ENCODE measurements at regions not wholly inside any gene's neighbourhood (a gene's known extent, or its start where the extent isn't known, plus 50 kb on each side); places are given as distances from the start of the nearest gene placed in this dataset.

DNA sequence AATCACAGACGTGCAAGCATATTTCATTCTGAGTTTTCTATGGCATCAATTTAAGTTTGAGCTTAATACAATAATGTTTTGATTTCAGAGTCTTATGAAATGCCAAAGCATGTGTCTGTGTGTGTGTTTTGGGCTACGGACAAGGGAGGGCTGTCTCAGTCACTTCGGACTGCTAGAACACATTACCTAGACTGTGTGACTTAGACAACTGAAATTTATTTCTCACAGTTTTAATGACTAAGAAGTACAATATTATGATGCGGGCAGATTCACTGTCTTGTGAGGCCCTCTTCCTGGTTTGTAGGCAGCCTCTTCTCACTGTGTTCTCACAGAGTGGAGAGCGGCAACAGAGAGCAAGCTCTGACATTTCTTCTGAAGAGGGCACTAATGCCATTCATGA lies 1202.0 kb downstream of the EFNB2 start:
- Histone ChIP-seq H4K20me1 (ENCODE audit: insufficient read depth, low read length) (no peaks in the 10 kb centered on the region), H3K36me3 (ENCODE audit: insufficient read depth, low read length) (no peaks in the 10 kb centered on the region), H3K27ac (ENCODE audit: low read depth, low read length) (peak overlapping the region; percentile 88), H3K27me3 (ENCODE audit: insufficient read depth, low read length) (no peaks in the 10 kb centered on the region), H3K79me2 (ENCODE audit: insufficient read depth, low read length) (no peaks in the 10 kb centered on the region), H3K4me2 (ENCODE audit: insufficient read depth, low read length) (peak overlapping the region; percentile 12), H3K9me3 (ENCODE audit: low read depth, low read length) (no peaks in the 10 kb centered on the region), H2AFZ (ENCODE audit: low read length) (peak overlapping the region; percentile 46), H3K4me3 (ENCODE audit: insufficient read depth, low read length) (no peak overlapping the region), H3K4me1 (ENCODE audit: insufficient read depth, low read length) (peaks cover 29% of the 10 kb centered on the region)
- TF ChIP-seq, protein P1, sequence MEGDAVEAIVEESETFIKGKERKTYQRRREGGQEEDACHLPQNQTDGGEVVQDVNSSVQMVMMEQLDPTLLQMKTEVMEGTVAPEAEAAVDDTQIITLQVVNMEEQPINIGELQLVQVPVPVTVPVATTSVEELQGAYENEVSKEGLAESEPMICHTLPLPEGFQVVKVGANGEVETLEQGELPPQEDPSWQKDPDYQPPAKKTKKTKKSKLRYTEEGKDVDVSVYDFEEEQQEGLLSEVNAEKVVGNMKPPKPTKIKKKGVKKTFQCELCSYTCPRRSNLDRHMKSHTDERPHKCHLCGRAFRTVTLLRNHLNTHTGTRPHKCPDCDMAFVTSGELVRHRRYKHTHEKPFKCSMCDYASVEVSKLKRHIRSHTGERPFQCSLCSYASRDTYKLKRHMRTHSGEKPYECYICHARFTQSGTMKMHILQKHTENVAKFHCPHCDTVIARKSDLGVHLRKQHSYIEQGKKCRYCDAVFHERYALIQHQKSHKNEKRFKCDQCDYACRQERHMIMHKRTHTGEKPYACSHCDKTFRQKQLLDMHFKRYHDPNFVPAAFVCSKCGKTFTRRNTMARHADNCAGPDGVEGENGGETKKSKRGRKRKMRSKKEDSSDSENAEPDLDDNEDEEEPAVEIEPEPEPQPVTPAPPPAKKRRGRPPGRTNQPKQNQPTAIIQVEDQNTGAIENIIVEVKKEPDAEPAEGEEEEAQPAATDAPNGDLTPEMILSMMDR (IDR thresholded peaks at IDR 0.05; ENCODE audit: extremely low read depth, low read depth, low read length): no peak
- peak; percentile 29 for DNase-seq (ENCODE audit: insufficient read length, low spot score, missing footprints)

DNA sequence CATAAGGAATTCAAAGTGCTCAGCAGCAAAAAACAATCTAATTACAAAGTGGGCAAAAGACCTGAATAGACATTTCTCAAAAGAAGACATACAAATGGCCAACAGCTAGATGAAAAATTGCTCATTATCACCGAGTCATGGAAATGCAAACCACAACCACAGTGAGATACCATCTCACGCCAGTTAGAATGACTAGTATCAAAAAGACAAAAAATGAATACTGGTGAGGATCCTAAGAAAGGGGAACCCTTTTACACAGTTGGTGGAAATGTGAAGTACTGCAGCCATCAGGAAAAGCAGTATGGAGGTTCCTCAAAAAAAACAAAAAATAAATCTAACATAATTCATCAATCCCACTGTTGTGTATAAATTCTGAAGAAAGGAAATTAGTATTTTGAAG lies 1206.1 kb downstream of the EFNB2 start:
- Histone ChIP-seq H2AFZ (ENCODE audit: low read length) (no peak overlapping the region), H3K4me2 (ENCODE audit: insufficient read depth, low read length) (no peak overlapping the region), H3K79me2 (ENCODE audit: insufficient read depth, low read length) (no peaks in the 10 kb centered on the region), H3K4me1 (ENCODE audit: insufficient read depth, low read length) (peaks cover 11% of the 10 kb centered on the region), H3K36me3 (ENCODE audit: insufficient read depth, low read length) (no peaks in the 10 kb centered on the region), H3K9me3 (ENCODE audit: low read depth, low read length) (no peaks in the 10 kb centered on the region), H3K27ac (ENCODE audit: low read depth, low read length) (no peak overlapping the region), H4K20me1 (ENCODE audit: insufficient read depth, low read length) (no peaks in the 10 kb centered on the region), H3K4me3 (ENCODE audit: insufficient read depth, low read length) (no peak overlapping the region), H3K27me3 (ENCODE audit: insufficient read depth, low read length) (no peaks in the 10 kb centered on the region)
- TF ChIP-seq, protein P1 (IDR thresholded peaks at IDR 0.05; ENCODE audit: extremely low read depth, low read depth, low read length): no peak
- no peak for DNase-seq (ENCODE audit: insufficient read length, low spot score, missing footprints)

DNA sequence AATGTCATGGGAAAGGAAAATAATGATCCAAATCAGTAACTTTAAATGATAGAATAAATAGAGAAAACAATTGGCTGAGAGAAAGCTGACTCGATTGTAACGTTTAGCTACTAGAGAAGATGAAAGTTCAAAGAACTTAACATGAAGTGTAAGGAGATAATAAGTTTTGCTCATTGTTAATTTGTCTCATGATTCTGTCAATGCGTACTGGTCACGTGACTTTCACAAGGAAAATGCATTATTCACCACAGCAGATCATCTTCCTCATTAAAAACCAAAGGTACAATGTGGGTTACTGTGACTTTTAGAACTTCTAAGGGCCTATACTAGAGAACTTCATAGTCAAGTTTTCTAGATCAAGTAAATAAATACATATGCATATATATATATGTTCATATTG lies 1207.2 kb downstream of the EFNB2 start:
- TF ChIP-seq, protein P1 (IDR thresholded peaks at IDR 0.05; ENCODE audit: extremely low read depth, low read depth, low read length): no peak
- Histone ChIP-seq H3K79me2 (ENCODE audit: insufficient read depth, low read length) (no peaks in the 10 kb centered on the region), H2AFZ (ENCODE audit: low read length) (no peak overlapping the region)

DNA sequence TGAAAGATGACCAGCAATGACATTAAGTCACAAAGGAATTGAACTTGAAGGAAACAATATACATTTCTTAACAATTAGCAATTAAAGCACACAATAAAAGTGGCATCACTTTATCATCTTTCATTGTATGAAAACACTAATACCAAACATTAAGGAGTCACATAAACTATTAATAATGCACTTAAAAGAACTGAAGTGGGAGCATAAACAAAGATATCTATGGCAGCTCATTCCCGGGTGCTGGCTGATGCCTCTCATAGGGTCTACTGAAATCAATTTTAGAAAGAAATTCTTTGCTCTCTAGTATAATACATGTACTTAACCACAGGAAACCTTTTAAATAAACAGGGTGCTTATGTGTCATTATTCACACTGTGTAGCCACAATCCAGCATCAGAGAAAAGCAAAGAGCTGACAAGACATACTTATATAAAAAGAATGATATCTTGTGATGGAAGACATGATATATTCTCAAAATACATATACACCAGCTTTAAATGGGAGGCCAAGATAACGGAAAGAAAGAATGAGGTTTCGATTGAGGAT lies 1207.8 kb downstream of the EFNB2 start:
- Histone ChIP-seq H3K4me2 (ENCODE audit: insufficient read depth, low read length) (no peak overlapping the region), H3K36me3 (ENCODE audit: insufficient read depth, low read length) (no peaks in the 10 kb centered on the region), H3K27ac (ENCODE audit: low read depth, low read length) (no peak overlapping the region), H2AFZ (ENCODE audit: low read length) (no peak overlapping the region), H4K20me1 (ENCODE audit: insufficient read depth, low read length) (no peaks in the 10 kb centered on the region), H3K4me1 (ENCODE audit: insufficient read depth, low read length) (no peaks in the 10 kb centered on the region), H3K4me3 (ENCODE audit: insufficient read depth, low read length) (no peak overlapping the region), H3K9me3 (ENCODE audit: low read depth, low read length) (no peaks in the 10 kb centered on the region), H3K79me2 (ENCODE audit: insufficient read depth, low read length) (no peaks in the 10 kb centered on the region), H3K27me3 (ENCODE audit: insufficient read depth, low read length) (no peaks in the 10 kb centered on the region)
- DNase-seq (ENCODE audit: insufficient read length, low spot score, missing footprints): no peak
- TF ChIP-seq, protein P1 (IDR thresholded peaks at IDR 0.05; ENCODE audit: extremely low read depth, low read depth, low read length): no peak

More for the DNA sequence above, 1207.2 kb downstream of the EFNB2 start:
- Histone ChIP-seq H3K9me3 (ENCODE audit: low read depth, low read length) (no peaks in the 10 kb centered on the region), H3K4me3 (ENCODE audit: insufficient read depth, low read length) (no peak overlapping the region), H3K4me2 (ENCODE audit: insufficient read depth, low read length) (no peak overlapping the region), H3K36me3 (ENCODE audit: insufficient read depth, low read length) (no peaks in the 10 kb centered on the region), H3K4me1 (ENCODE audit: insufficient read depth, low read length) (peaks cover 2% of the 10 kb centered on the region), H3K27ac (ENCODE audit: low read depth, low read length) (no peak overlapping the region), H3K27me3 (ENCODE audit: insufficient read depth, low read length) (no peaks in the 10 kb centered on the region), H4K20me1 (ENCODE audit: insufficient read depth, low read length) (no peaks in the 10 kb centered on the region)
- no peak for DNase-seq (ENCODE audit: insufficient read length, low spot score, missing footprints)

All from osteoblast (primary cell).